Tibial nerve (tissue), 3 donors: ENCODE measurements at regions not wholly inside any gene's neighbourhood (a gene's known extent, or its start where the extent isn't known, plus 50 kb on each side); places are given as distances from the start of the nearest gene placed in this dataset.

Experiments used
- CTCF ChIP-seq, 5 experiments: fragments of 200-600 bp in 3 of 5; fragments of 450-650 bp in 2 of 5; sonication (generic) in 3 of 5; IDR thresholded peaks; one replicate each; pipeline ENCODE4 v1.5.1; 2016 to 2019; ENCODE audit warnings: antibody characterized with exemption in 5 of 5, mild to moderate bottlenecking in 3 of 5, moderate library complexity in 2 of 5
- POLR2A ChIP-seq, 2 donors: fragments of 450-650 bp; IDR thresholded peaks; one replicate each; pipeline ENCODE4 v1.6.1; 2017; ENCODE audit warnings: antibody characterized with exemption in 2 of 2, mild to moderate bottlenecking in 2 of 2, moderate library complexity in 2 of 2

- no peak for TF ChIP-seq POLR2A (IDR thresholded peaks at IDR 0.05)
- TF ChIP-seq CTCF (IDR thresholded peaks at IDR 0.05) = no peak
These were observed 116.0 kb upstream of the HSFY2 start for GRCh38 chrY:18889548-18889947.
